ENCODE measurements at regions not wholly inside any gene's neighbourhood (a gene's known extent, or its start where the extent isn't known, plus 50 kb on each side); places are given as distances from the start of the nearest gene placed in this dataset.

DNA sequence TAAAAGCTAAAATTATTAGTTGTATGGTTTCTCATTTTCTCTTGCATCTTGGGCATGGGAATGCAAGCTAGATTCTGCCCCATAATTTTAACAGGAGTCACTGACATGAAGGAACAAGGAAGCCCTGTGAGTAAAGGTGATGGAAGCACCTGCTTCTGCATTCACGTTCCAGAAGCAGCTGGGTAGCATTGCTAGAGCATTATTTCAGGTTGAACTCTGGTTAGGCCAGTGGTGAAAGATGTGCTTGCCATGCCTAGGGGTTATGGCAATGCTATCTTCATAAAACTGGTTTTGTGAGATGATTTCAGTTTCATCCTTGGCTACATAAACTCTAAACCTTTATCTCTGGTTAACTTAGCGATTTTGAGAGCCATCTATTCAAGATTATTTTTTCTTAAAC is 151.4 kb downstream of the TFEC start:
- ChIA-PET POLR2A (no interaction called here), CTCF (interaction anchor here (0.8 kb wide), 1 partner anchor 28 kb away, joined by 4 read pairs; no protein-coding TSS in a partner anchor)
- no peaks in the 10 kb centered on the region for H3K9me3 ChIP-seq (replicated peaks; ENCODE audit: control insufficient read depth, insufficient read depth, low read length)
- BruUV-seq (replicated peaks): no TSS peak
- intact Hi-C loops (cut with micrococcal nuclease): no loop called here
- no peaks in the 10 kb centered on the region for H3K4me1 ChIP-seq (ENCODE audit: control insufficient read depth, extremely low read depth, insufficient read depth, low read length)
- no peak for TF ChIP-seq JUN (IDR thresholded peaks at IDR 0.05; ENCODE audit: borderline replicate concordance, insufficient read depth, insufficient read length, low read depth)
- TF ChIP-seq FOS (IDR thresholded peaks at IDR 0.05; ENCODE audit: borderline replicate concordance, insufficient read depth, low read length): no peak
- no peak for TF ChIP-seq EZH2 (IDR thresholded peaks at IDR 0.05; ENCODE audit: borderline replicate concordance, low read depth, low read length, severe bottlenecking)
- TF ChIP-seq POLR2AphosphoS5 (IDR thresholded peaks at IDR 0.05; ENCODE audit: insufficient read depth, low read depth, low read length): no peak
- TF ChIP-seq MYC (IDR thresholded peaks at IDR 0.05; ENCODE audit: low read depth, low read length): no peak
- no peak for TF ChIP-seq CTCF (IDR thresholded peaks at IDR 0.05; ENCODE audit: extremely low read depth in 1 of 2, insufficient read depth in 1 of 2, low read depth in 1 of 2, low read length in 2 of 2)
- no peak for TF ChIP-seq GATA2 (IDR thresholded peaks at IDR 0.05; ENCODE audit: insufficient read depth, insufficient read length, low read depth, low read length)
- no peak for TF ChIP-seq MAX (IDR thresholded peaks at IDR 0.05; ENCODE audit: insufficient read depth, insufficient read length)
- TF ChIP-seq POLR2A (IDR thresholded peaks at IDR 0.05; ENCODE audit: low read depth, low read length): no peak
- H3K4me3 ChIP-seq (replicated peaks in 1 of 3; ENCODE audit: insufficient read depth in 1 of 3, low read depth in 1 of 3, low read length in 3 of 3): no peak overlapping the region
- FAIRE-seq (no peak), DNase-seq (ENCODE audit: low read depth, low spot score) (no peak)
- dilution Hi-C loops (cut with MboI; ENCODE audit: extremely low pct_ligation_motif_present, low sequenced_read_pairs): no loop called here
- no peak overlapping the region for H3K27ac ChIP-seq (ENCODE audit: insufficient read depth, low read depth, low read length)
- no peak overlapping the region for H3K9ac ChIP-seq (replicated peaks; ENCODE audit: extremely low read depth, insufficient read depth, low read length)
- H4K20me1 ChIP-seq (replicated peaks; ENCODE audit: control insufficient read depth, extremely low read depth, insufficient read depth, low read length): no peaks in the 10 kb centered on the region
- no peak overlapping the region for H3K4me2 ChIP-seq (ENCODE audit: insufficient read depth, low read length)
- H3K27me3 ChIP-seq (ENCODE audit: control insufficient read depth in 2 of 2, insufficient read depth in 2 of 2, low read length in 2 of 2): peaks cover 2 to 11% of the 10 kb centered on the region in 2 experiments
- no peaks in the 10 kb centered on the region for H3K36me3 ChIP-seq (ENCODE audit: control insufficient read depth in 2 of 2, extremely low read depth in 1 of 2, insufficient read depth in 2 of 2, low read length in 2 of 2)
- no peak overlapping the region for H2AFZ ChIP-seq (ENCODE audit: low read depth, low read length)
- no peaks in the 10 kb centered on the region for H3K9me1 ChIP-seq (replicated peaks; ENCODE audit: control insufficient read depth, extremely low read depth, insufficient read depth, low read length)
- H3K79me2 ChIP-seq (ENCODE audit: control insufficient read depth, insufficient read depth, low read length): no peaks in the 10 kb centered on the region

Data from endothelial cell of umbilical vein (primary cell).